OCI-LY7 (cell line): ENCODE measurements at regions not wholly inside any gene's neighbourhood (a gene's known extent, or its start where the extent isn't known, plus 50 kb on each side); places are given as distances from the start of the nearest gene placed in this dataset.

Experiments used
- BruUV-seq: library from RNA; stranded (reverse); fragments of 400-500 nt; replicated peaks from 2 replicates; lab custom pipeline; 2021; lab: Mats Ljungman, UMichigan
- CTCF ChIA-PET: fragments of 300-600 bp; sonication (Branson Sonifier 250); formaldehyde crosslinking; loops from one replicate; lab custom pipeline; 2022; ENCODE audit warnings: antibody characterized with exemption; ENCODE audit not compliant: unreplicated experiment; lab: Charles Lee
- POLR2A ChIA-PET: fragments of 300-600 bp; sonication (Branson Sonifier 250); formaldehyde crosslinking; loops from one replicate; lab custom pipeline; 2022; ENCODE audit warnings: antibody characterized with exemption; lab: Charles Lee
- DNase-seq: peaks from one replicate; pipeline ENCODE4 v3.0.0-alpha.2; 2015; ENCODE audit warnings: low spot score
- H2AFZ ChIP-seq: fragments of 200-600 bp; sonication (generic), shearing (Covaris generic); 2 replicates; pipeline ENCODE4 v1.6.1; 2014; ENCODE audit warnings: mild to moderate bottlenecking, antibody characterized with exemption, low read length, moderate library complexity
- H3K27ac ChIP-seq: fragments of 200-600 bp; sonication (generic); 2 replicates; pipeline ENCODE4 v1.5.1; 2014; ENCODE audit warnings: mixed run types, low read depth, mild to moderate bottlenecking, moderate library complexity, low read length, inconsistent platforms; ENCODE audit not compliant: poor library complexity, severe bottlenecking
- H3K36me3 ChIP-seq: fragments of 200-600 bp; sonication (generic); 2 replicates; pipeline ENCODE4 v1.6.1; 2014; ENCODE audit warnings: mild to moderate bottlenecking, antibody characterized with exemption, low read length, moderate library complexity, mixed read lengths; ENCODE audit not compliant: insufficient read depth
- H3K4me1 ChIP-seq: fragments of 200-600 bp; sonication (generic); 2 replicates; pipeline ENCODE4 v1.5.1; 2014; ENCODE audit warnings: mild to moderate bottlenecking, low read length; ENCODE audit not compliant: insufficient read depth, poor library complexity, severe bottlenecking
- H3K4me2 ChIP-seq: fragments of 200-600 bp; sonication (generic); 2 replicates; pipeline ENCODE4 v1.6.1; 2014; ENCODE audit warnings: mild to moderate bottlenecking, low read length
- H3K4me3 ChIP-seq: fragments of 200-600 bp; sonication (generic); 2 replicates; pipeline ENCODE4 v1.5.1; 2014; ENCODE audit warnings: mild to moderate bottlenecking, low read depth, low read length; ENCODE audit not compliant: poor library complexity, severe bottlenecking
- H3K79me2 ChIP-seq: fragments of 200-600 bp; sonication (generic); 2 replicates; pipeline ENCODE4 v1.6.1; 2016; ENCODE audit warnings: low read depth, mild to moderate bottlenecking, low read length, moderate library complexity, mixed read lengths; ENCODE audit not compliant: insufficient read depth
- H3K9me2 ChIP-seq: fragments of 200-600 bp; sonication (generic); 2 replicates; pipeline ENCODE4 v1.6.1; 2016; ENCODE audit warnings: mild to moderate bottlenecking, low read length, mixed read lengths; ENCODE audit not compliant: insufficient read depth
- H3K9me3 ChIP-seq: fragments of 200-600 bp; sonication (generic); 2 replicates; pipeline ENCODE4 v1.6.1; 2014; ENCODE audit warnings: mild to moderate bottlenecking, mixed run types, low read length, mixed read lengths
- H4K20me1 ChIP-seq: fragments of 200-600 bp; sonication (generic); 2 replicates; pipeline ENCODE4 v1.6.1; 2014; ENCODE audit warnings: mild to moderate bottlenecking, antibody characterized with exemption, low read length, moderate library complexity, mixed read lengths; ENCODE audit not compliant: insufficient read depth
- CTCF ChIP-seq: fragments of 200-600 bp; sonication (generic); conservative IDR thresholded peaks from 2 replicates; pipeline ENCODE4 v1.5.1; 2014; ENCODE audit warnings: mild to moderate bottlenecking, antibody characterized with exemption, low read length, moderate library complexity, mixed read lengths
- EZH2phosphoT487 ChIP-seq: fragments of 200-600 bp; sonication (generic); IDR thresholded peaks from 2 replicates; pipeline ENCODE4 v1.6.1; 2018; ENCODE audit warnings: low read depth, borderline replicate concordance, mild to moderate bottlenecking, mixed run types, antibody characterized with exemption, low read length, moderate library complexity, mixed read lengths
- intact Hi-C: fragments of 100-400 bp; cut with micrococcal nuclease; formaldehyde crosslinking; loops from one replicate; pipeline ENCODE4 v1.10.0; 2022; ENCODE audit not compliant: unreplicated experiment

- no TSS peak for BruUV-seq
These were observed 172.0 kb downstream of the C12orf75 start for GRCh38 chr12:105502426-105502930.

GRCh38 chr12:105503619-105504018 lies 173.1 kb downstream of the C12orf75 start:
- Histone ChIP-seq H3K9me3 (no peaks in the 10 kb centered on the region; the same call in 1 of the 2 replicates), H3K36me3 (no peaks in the 10 kb centered on the region), H3K27ac (no peak overlapping the region), H3K9me2 (no peaks in the 10 kb centered on the region), H3K4me3 (no peak overlapping the region), H3K4me1 (no peaks in the 10 kb centered on the region), H4K20me1 (no peaks in the 10 kb centered on the region), H2AFZ (no peak overlapping the region), H3K4me2 (no peak overlapping the region), H3K79me2 (no peaks in the 10 kb centered on the region)
- ChIA-PET POLR2A (interaction anchor here (1.0 kb wide), 1 partner anchor 17 kb away, joined by 4 read pairs; no protein-coding TSS in a partner anchor), CTCF (no interaction called here)
- DNase-seq, result no peak
- BruUV-seq, result no TSS peak
- TF ChIP-seq CTCF, result no peak
- TF ChIP-seq EZH2phosphoT487, result no peak
- intact Hi-C loops, result no loop called here

More at GRCh38 chr12:105502426-105502930, 172.0 kb downstream of the C12orf75 start:
- Histone ChIP-seq H2AFZ (no peak overlapping the region), H3K4me1 (no peaks in the 10 kb centered on the region), H3K27ac (no peak overlapping the region), H3K36me3 (no peaks in the 10 kb centered on the region), H3K4me3 (no peak overlapping the region), H3K9me2 (no peaks in the 10 kb centered on the region), H3K4me2 (no peak overlapping the region), H3K79me2 (no peaks in the 10 kb centered on the region), H3K9me3 (no peaks in the 10 kb centered on the region; the same call in 1 of the 2 replicates), H4K20me1 (no peaks in the 10 kb centered on the region)
- no peak for DNase-seq
- CTCF ChIA-PET, result no interaction called here
- no peak for TF ChIP-seq CTCF
- no peak for TF ChIP-seq EZH2phosphoT487
- intact Hi-C loops, result no loop called here
- POLR2A ChIA-PET, result no interaction called here

GRCh38 chr12:105504286-105504685 lies 173.8 kb downstream of the C12orf75 start:
- no peaks in the 10 kb centered on the region for H3K4me1 ChIP-seq
- H3K36me3 ChIP-seq, result no peaks in the 10 kb centered on the region
- DNase-seq, result no peak
- no peak overlapping the region for H3K4me3 ChIP-seq
- no peak overlapping the region for H2AFZ ChIP-seq
- no peak overlapping the region for H3K4me2 ChIP-seq
- POLR2A ChIA-PET, result no interaction called here
- no peak overlapping the region for H3K27ac ChIP-seq
- H3K79me2 ChIP-seq, result no peaks in the 10 kb centered on the region
- H4K20me1 ChIP-seq, result no peaks in the 10 kb centered on the region
- H3K9me3 ChIP-seq, result no peaks in the 10 kb centered on the region
- TF ChIP-seq EZH2phosphoT487, result no peak
- peak; percentile 41; the same call in 1 of the 2 replicates for TF ChIP-seq CTCF
- no peaks in the 10 kb centered on the region for H3K9me2 ChIP-seq
- no TSS peak for BruUV-seq
- intact Hi-C loops, result no loop called here
- CTCF ChIA-PET, result no interaction called here
